ENCODE measurements at regions not wholly inside any gene's neighbourhood (a gene's known extent, or its start where the extent isn't known, plus 50 kb on each side); places are given as distances from the start of the nearest gene placed in this dataset.

GRCh38 chr14:42078345-42078744 lies 471.7 kb downstream of the LRFN5 start:
- no peak for DNase-seq (ENCODE audit: low read depth)
- no peak overlapping the region for H3K4me3 ChIP-seq (ENCODE audit: low read depth, low read length)
- TF ChIP-seq CTCF (IDR thresholded peaks at IDR 0.05; ENCODE audit: insufficient read depth, low read depth, low read length), result no peak

DNA sequence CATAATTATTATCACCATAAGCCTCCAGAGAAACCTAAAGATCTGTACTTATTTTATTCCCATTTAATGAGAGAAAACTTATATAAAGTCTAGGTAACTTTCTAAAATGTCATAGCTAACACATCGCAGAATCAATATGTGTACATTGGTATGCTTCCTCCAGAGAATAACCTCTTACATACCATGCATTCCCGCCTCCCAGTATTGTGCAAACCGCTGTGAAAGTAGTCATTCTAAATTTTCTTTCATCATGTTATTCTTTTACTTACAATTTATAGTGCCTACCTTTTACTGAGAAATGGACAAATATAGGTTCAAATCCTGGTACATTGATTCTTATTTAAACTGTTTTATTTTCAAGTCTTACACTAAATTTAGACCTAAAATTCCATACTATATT lies 463.4 kb downstream of the LRFN5 start:
- TF ChIP-seq CTCF (IDR thresholded peaks at IDR 0.05; ENCODE audit: insufficient read depth, low read depth, low read length), result no peak
- no peak overlapping the region for H3K4me3 ChIP-seq (ENCODE audit: low read depth, low read length)
- no peak for DNase-seq (ENCODE audit: low read depth)

DNA sequence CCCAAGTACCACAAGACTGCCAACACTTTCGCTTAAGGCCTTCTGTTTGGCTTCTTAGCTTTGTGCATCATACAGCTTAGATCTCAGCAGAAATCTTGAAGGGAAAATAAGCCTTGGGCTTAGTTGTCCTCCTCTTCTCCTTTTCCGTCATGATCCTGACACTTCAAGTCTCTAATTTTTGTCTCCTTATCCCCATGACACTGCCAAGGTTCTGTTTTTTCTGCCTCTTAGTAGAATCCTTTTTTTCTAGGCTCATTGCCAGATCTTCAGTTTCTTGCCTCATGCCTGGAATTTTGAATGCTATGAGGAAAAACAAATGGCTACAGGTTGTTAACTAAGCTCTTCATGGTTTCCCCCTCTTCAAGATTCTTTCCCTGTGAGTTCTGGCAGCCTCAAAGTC lies 450.4 kb downstream of the LRFN5 start:
- no peak for TF ChIP-seq CTCF (IDR thresholded peaks at IDR 0.05; ENCODE audit: insufficient read depth, low read depth, low read length)
- no peak overlapping the region for H3K4me3 ChIP-seq (ENCODE audit: low read depth, low read length)
- peak; percentile 19 for DNase-seq (ENCODE audit: low read depth)

- H3K4me3 ChIP-seq (ENCODE audit: low read depth, low read length), result no peak overlapping the region
- no peak for TF ChIP-seq CTCF (IDR thresholded peaks at IDR 0.05; ENCODE audit: insufficient read depth, low read depth, low read length)
- no peak for DNase-seq (ENCODE audit: low read depth)
Measured at GRCh38 chr14:42047421-42048055, 440.9 kb downstream of the LRFN5 start.

GRCh38 chr14:42045383-42045782 lies 438.7 kb downstream of the LRFN5 start:
- TF ChIP-seq CTCF (IDR thresholded peaks at IDR 0.05; ENCODE audit: insufficient read depth, low read depth, low read length), result no peak
- DNase-seq (ENCODE audit: low read depth), result no peak
- no peak overlapping the region for H3K4me3 ChIP-seq (ENCODE audit: low read depth, low read length)

- H3K4me3 ChIP-seq (ENCODE audit: low read depth, low read length), result no peak overlapping the region
- no peak for TF ChIP-seq CTCF (IDR thresholded peaks at IDR 0.05; ENCODE audit: insufficient read depth, low read depth, low read length)
- no peak for DNase-seq (ENCODE audit: low read depth)
Measured at GRCh38 chr14:42028607-42029006, 421.9 kb downstream of the LRFN5 start.

GRCh38 chr14:42027271-42027670 lies 420.6 kb downstream of the LRFN5 start:
- no peak overlapping the region for H3K4me3 ChIP-seq (ENCODE audit: low read depth, low read length)
- TF ChIP-seq CTCF (IDR thresholded peaks at IDR 0.05; ENCODE audit: insufficient read depth, low read depth, low read length), result no peak
- no peak for DNase-seq (ENCODE audit: low read depth)

Measured in fibroblast of villous mesenchyme (primary cell).